Loucy (cell line): ENCODE measurements at regions not wholly inside any gene's neighbourhood (a gene's known extent, or its start where the extent isn't known, plus 50 kb on each side); places are given as distances from the start of the nearest gene placed in this dataset.

Experiments
- H2AFZ ChIP-seq: fragments of 200-600 bp; sonication (generic); 2 replicates; pipeline ENCODE4 v1.6.0; 2016; ENCODE audit warnings: antibody characterized with exemption, mild to moderate bottlenecking, low read length, moderate library complexity
- H3F3A ChIP-seq: fragments of 200-600 bp; 2 replicates; pipeline ENCODE4 v1.6.0; 2016; ENCODE audit warnings: antibody characterized with exemption, low read depth, mild to moderate bottlenecking
- H3K27me3 ChIP-seq: fragments of 200-600 bp; sonication (generic); 2 replicates; pipeline ENCODE4 v1.6.1; 2014; ENCODE audit warnings: low read length, mild to moderate bottlenecking; ENCODE audit not compliant: insufficient read depth, poor library complexity, severe bottlenecking
- H3K36me3 ChIP-seq: fragments of 200-600 bp; sonication (generic); 2 replicates; pipeline ENCODE4 v1.6.1; 2016; ENCODE audit warnings: low read length; ENCODE audit not compliant: insufficient read depth
- H3K4me1 ChIP-seq: fragments of 200-600 bp; sonication (generic); 2 replicates; pipeline ENCODE4 v1.5.1; 2014; ENCODE audit warnings: low read length, mild to moderate bottlenecking; ENCODE audit not compliant: insufficient read depth, poor library complexity, severe bottlenecking
- H3K4me2 ChIP-seq: fragments of 200-600 bp; sonication (generic); 2 replicates; pipeline ENCODE4 v1.6.0; 2014; ENCODE audit warnings: antibody characterized with exemption, low read length, low read depth, mild to moderate bottlenecking; ENCODE audit not compliant: poor library complexity, severe bottlenecking
- H3K4me3 ChIP-seq: fragments of 200-600 bp; sonication (generic); 2 replicates; pipeline ENCODE4 v1.5.1; 2014; ENCODE audit warnings: low read length, mild to moderate bottlenecking, mixed read lengths; ENCODE audit not compliant: poor library complexity, severe bottlenecking
- H3K79me2 ChIP-seq: fragments of 200-600 bp; sonication (generic); 2 replicates; pipeline ENCODE4 v1.6.1; 2014; ENCODE audit warnings: low read length; ENCODE audit not compliant: insufficient read depth
- H3K9ac ChIP-seq: fragments of 200-600 bp; sonication (generic); 2 replicates; pipeline ENCODE4 v1.6.0; 2014; ENCODE audit warnings: mild to moderate bottlenecking, low read depth, low read length, moderate library complexity; ENCODE audit not compliant: poor library complexity, severe bottlenecking
- H3K9me2 ChIP-seq: fragments of 200-600 bp; sonication (generic); replicated peaks from 2 replicates; pipeline ENCODE4 v1.6.1; 2016; ENCODE audit warnings: low read depth, low read length, mixed read lengths
- H3K9me3 ChIP-seq: fragments of 200-600 bp; sonication (generic); 2 replicates; pipeline ENCODE4 v1.6.1; 2014; ENCODE audit warnings: mild to moderate bottlenecking, antibody characterized with exemption, low read length, low read depth; ENCODE audit not compliant: insufficient read depth
- H4K20me1 ChIP-seq: fragments of 200-600 bp; sonication (generic); 2 replicates; pipeline ENCODE4 v1.6.0; 2014; ENCODE audit warnings: antibody characterized with exemption, low read length, mild to moderate bottlenecking; ENCODE audit not compliant: insufficient read depth, poor library complexity, severe bottlenecking
- CTCF ChIP-seq: fragments of 200-600 bp; sonication (generic); conservative IDR thresholded peaks from 2 replicates; pipeline ENCODE4 v1.5.1; 2014; ENCODE audit warnings: mild to moderate bottlenecking, antibody characterized with exemption, low read length
- EZH2phosphoT487 ChIP-seq: fragments of 200-600 bp; IDR thresholded peaks from 2 replicates; pipeline ENCODE4 v1.6.1; 2018; ENCODE audit warnings: antibody characterized with exemption, mild to moderate bottlenecking, moderate library complexity, borderline replicate concordance

GRCh38 chr13:80250213-80250810 lies 90.6 kb downstream of the SPRY2 start:
- no peaks in the 10 kb centered on the region for H3K27me3 ChIP-seq
- no peaks in the 10 kb centered on the region for H3K79me2 ChIP-seq
- H4K20me1 ChIP-seq: no peaks in the 10 kb centered on the region
- no peak overlapping the region for H3K9ac ChIP-seq
- peaks cover 1% of the 10 kb centered on the region for H3K4me1 ChIP-seq
- H3K9me3 ChIP-seq: no peaks in the 10 kb centered on the region
- H3K4me3 ChIP-seq: no peak overlapping the region
- no peaks in the 10 kb centered on the region for H3K9me2 ChIP-seq
- no peaks in the 10 kb centered on the region for H3K36me3 ChIP-seq
- H3K4me2 ChIP-seq: no peak overlapping the region
- H3F3A ChIP-seq: no peaks in the 10 kb centered on the region
- TF ChIP-seq EZH2phosphoT487: no peak
- no peak for TF ChIP-seq CTCF
- no peak overlapping the region for H2AFZ ChIP-seq

- H3K9ac ChIP-seq: no peak overlapping the region
- H3K9me3 ChIP-seq: no peaks in the 10 kb centered on the region
- H3F3A ChIP-seq: no peaks in the 10 kb centered on the region
- no peaks in the 10 kb centered on the region for H3K9me2 ChIP-seq
- H3K4me2 ChIP-seq: no peak overlapping the region
- H3K4me3 ChIP-seq: no peak overlapping the region
- H3K36me3 ChIP-seq: no peaks in the 10 kb centered on the region
- H3K79me2 ChIP-seq: no peaks in the 10 kb centered on the region
- H3K27me3 ChIP-seq: no peaks in the 10 kb centered on the region
- no peaks in the 10 kb centered on the region for H4K20me1 ChIP-seq
- TF ChIP-seq EZH2phosphoT487 (no peak), CTCF (no peak)
- H3K4me1 ChIP-seq: peaks cover 4% of the 10 kb centered on the region
- H2AFZ ChIP-seq: no peak overlapping the region
Observed at GRCh38 chr13:80249516-80250212, 91.3 kb downstream of the SPRY2 start.

GRCh38 chr13:80245162-80245733 lies 95.7 kb downstream of the SPRY2 start:
- Histone ChIP-seq H2AFZ (no peak overlapping the region), H3K4me1 (peaks cover 4% of the 10 kb centered on the region), H3K4me2 (no peak overlapping the region), H3K79me2 (no peaks in the 10 kb centered on the region), H3F3A (no peaks in the 10 kb centered on the region), H4K20me1 (no peaks in the 10 kb centered on the region), H3K4me3 (no peak overlapping the region), H3K9ac (no peak overlapping the region), H3K9me3 (no peaks in the 10 kb centered on the region), H3K9me2 (no peaks in the 10 kb centered on the region), H3K36me3 (no peaks in the 10 kb centered on the region), H3K27me3 (no peaks in the 10 kb centered on the region)
- TF ChIP-seq CTCF (no peak), EZH2phosphoT487 (no peak)
